Ishikawa (cell line): ENCODE measurements at regions not wholly inside any gene's neighbourhood (a gene's known extent, or its start where the extent isn't known, plus 50 kb on each side); places are given as distances from the start of the nearest gene placed in this dataset.

ENCODE experiments used
- CEBPB ChIP-seq: IDR thresholded peaks from 2 replicates; pipeline ENCODE4 v1.6.1; 2012
- CREB1 ChIP-seq: IDR thresholded peaks from 2 replicates; pipeline ENCODE4 v1.6.1; 2012; ENCODE audit warnings: low read depth
- EGR1 ChIP-seq: IDR thresholded peaks from 2 replicates; pipeline ENCODE4 v1.6.1; 2012
- EP300 ChIP-seq: IDR thresholded peaks from 2 replicates; pipeline ENCODE4 v1.6.1; 2012; ENCODE audit warnings: borderline replicate concordance
- FOXM1 ChIP-seq: IDR thresholded peaks from 2 replicates; pipeline ENCODE4 v1.6.1; 2012; ENCODE audit warnings: low read depth, borderline replicate concordance
- NFIC ChIP-seq: IDR thresholded peaks from 2 replicates; pipeline ENCODE4 v1.6.1; 2012
- RAD21 ChIP-seq: IDR thresholded peaks from 2 replicates; pipeline ENCODE4 v1.6.1; 2012; ENCODE audit warnings: low read depth
- TAF1 ChIP-seq: IDR thresholded peaks from 2 replicates; pipeline ENCODE4 v1.6.1; 2012; ENCODE audit warnings: low read depth, mild to moderate bottlenecking
- TCF12 ChIP-seq: IDR thresholded peaks from 2 replicates; pipeline ENCODE4 v1.6.1; 2012; ENCODE audit warnings: low read depth
- TEAD4 ChIP-seq: IDR thresholded peaks from 2 replicates; pipeline ENCODE4 v1.6.1; 2012
- YY1 ChIP-seq: IDR thresholded peaks from 2 replicates; pipeline ENCODE4 v1.6.1; 2012; ENCODE audit warnings: low read depth
- ZBTB7A ChIP-seq: IDR thresholded peaks from 2 replicates; pipeline ENCODE4 v1.6.1; 2012; ENCODE audit warnings: low read depth
- TF ChIP-seq, protein P1 (sequence below): IDR thresholded peaks from 2 replicates; pipeline ENCODE4 v1.6.1; 2012
- TF ChIP-seq, protein P2 (sequence below): IDR thresholded peaks from 2 replicates; pipeline ENCODE4 v1.6.1; 2012
- TF ChIP-seq, protein P3 (sequence below): IDR thresholded peaks from 2 replicates; pipeline ENCODE4 v1.6.1; 2012; ENCODE audit warnings: low read depth, mild to moderate bottlenecking

DNA sequence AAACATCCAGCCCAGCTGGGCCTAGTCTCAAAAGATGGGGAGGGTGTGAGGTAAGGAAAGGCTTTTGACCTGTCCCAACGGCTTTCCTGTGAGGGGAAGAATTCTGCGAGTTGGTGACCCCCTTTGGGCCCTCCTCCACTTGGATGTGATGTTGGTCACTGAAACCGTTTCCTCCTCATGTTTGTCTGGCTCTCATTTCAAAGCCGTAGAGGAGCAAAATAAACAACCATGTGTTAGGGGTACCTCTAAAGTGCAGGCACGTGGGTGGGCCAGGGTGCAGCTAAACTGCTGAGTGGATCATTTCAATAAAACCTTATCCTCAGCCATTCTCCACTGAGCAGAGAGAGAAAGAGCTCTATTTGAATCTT lies 84.3 kb upstream of the MELK start:
- no peak for TF ChIP-seq TEAD4
- no peak for TF ChIP-seq FOXM1
- TF ChIP-seq ZBTB7A = no peak
- no peak for TF ChIP-seq RAD21
- no peak for TF ChIP-seq YY1

DNA sequence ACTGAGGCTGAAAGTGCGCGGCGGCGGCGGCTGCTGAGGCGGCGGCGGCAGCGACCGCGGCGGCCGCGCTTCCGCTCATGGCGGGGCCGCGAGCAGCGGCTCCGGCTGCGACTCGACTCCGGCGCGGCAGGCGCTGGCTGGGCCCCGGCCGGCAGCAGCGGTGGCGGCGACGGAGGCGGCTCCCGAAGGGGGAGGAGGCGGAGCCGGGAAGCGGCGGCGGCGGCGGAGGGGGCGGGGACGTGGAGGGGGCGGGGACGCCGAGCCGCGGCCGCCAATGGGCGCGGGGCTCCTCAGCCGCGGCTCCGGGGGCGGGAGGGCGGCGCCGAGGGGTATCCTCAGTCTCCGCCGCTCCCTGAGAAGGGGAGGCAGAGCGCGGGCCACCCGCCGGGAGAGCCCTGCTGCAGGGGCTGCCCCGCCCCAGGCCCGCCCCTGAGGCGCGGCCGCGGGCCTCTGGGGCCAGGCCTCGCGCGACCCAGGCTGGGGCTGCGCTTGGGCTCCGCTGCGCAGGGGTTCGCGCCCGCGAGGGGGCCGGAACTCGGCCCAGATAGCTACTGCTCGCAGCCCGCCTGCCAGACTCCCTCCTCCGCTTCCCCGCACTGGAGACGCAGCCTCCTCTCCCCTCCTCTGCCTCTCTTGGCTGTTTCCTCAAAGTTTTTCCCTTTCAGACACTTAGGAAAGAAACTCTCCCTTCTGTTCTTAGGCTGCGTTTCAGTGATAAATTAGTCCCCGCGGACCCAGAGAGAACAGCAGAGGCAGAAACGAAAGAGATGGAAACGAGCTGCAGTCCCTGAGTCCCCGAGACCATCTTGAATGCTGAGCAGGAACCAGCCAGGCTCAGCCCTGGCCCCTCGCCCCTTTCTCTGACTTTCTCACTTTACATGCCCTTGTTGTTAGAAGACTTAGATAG lies 85.0 kb upstream of the MELK start:
- TF ChIP-seq EGR1 (0 out of 2 replicates have a peak, but pooled peaks have one; percentile 11), NFIC (no peak), CREB1 (no peak)

DNA sequence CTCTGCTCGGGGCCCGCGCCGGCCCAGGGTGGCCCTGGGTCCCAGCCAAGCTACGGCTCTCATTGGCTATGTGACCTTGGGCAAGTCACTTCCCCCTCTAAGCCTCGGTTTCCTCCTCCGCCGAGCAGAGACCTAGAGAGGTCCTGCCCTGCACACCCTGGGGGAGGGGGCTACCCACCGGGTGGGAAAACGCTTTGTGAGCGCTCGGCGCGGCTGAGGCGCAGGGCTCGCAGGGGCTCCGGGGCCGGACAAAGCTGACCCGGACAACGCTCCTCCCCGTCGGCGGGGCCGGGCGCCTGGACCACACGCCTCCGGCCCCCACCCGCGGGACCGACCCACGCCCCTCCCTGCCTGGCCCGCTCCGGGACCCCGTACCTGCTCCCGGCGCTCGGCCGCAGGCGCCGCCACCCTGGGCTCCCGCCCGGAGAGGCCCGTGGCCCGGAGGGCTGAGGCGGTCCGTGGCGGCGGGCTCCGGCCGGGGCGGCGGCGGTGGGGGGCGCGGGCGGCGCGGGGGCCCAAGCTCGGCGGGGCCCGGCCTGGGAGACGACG lies 85.7 kb upstream of the MELK start:
- TF ChIP-seq YY1 (no peak), EGR1 (no peak), TEAD4 (no peak)
- TF ChIP-seq, protein P1, sequence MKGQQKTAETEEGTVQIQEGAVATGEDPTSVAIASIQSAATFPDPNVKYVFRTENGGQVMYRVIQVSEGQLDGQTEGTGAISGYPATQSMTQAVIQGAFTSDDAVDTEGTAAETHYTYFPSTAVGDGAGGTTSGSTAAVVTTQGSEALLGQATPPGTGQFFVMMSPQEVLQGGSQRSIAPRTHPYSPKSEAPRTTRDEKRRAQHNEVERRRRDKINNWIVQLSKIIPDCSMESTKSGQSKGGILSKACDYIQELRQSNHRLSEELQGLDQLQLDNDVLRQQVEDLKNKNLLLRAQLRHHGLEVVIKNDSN = no peak

DNA sequence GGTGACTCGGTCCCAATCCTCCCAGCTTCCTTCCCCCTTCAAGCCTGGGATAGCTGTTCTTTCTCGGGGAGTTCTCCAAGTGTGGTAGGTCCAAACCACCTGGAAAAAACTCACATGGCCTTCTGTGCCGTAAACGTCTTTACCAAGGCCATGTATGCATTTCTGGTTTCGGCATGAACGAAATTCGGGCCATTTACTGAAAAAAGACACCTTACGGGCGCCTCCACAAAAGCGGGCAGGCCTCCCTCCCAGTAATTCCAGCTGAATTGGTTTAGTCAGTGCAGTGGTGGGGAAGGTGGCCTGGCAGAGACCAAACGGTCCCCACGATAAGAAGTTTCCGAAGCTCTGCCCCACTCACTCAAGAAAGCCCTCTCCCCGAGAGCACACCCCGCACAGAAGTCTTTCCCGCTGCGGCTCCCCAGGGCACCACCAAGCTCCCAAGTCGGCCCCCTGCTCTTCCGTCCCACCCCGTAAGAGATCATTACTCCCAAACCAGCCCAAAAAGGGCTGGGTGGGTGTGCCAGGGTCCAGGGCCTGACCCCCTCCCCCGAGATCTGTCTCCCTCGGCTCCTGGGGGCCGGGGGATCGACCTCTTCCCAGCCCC lies 86.3 kb upstream of the MELK start:
- TF ChIP-seq ZBTB7A (no peak), TCF12 (no peak), CEBPB (no peak), CREB1 (no peak), EP300 (no peak), NFIC (no peak), YY1 (no peak), TEAD4 (no peak), FOXM1 (no peak)
- TF ChIP-seq, protein P2, sequence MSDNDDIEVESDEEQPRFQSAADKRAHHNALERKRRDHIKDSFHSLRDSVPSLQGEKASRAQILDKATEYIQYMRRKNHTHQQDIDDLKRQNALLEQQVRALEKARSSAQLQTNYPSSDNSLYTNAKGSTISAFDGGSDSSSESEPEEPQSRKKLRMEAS = no peak
- TF ChIP-seq, protein P3, sequence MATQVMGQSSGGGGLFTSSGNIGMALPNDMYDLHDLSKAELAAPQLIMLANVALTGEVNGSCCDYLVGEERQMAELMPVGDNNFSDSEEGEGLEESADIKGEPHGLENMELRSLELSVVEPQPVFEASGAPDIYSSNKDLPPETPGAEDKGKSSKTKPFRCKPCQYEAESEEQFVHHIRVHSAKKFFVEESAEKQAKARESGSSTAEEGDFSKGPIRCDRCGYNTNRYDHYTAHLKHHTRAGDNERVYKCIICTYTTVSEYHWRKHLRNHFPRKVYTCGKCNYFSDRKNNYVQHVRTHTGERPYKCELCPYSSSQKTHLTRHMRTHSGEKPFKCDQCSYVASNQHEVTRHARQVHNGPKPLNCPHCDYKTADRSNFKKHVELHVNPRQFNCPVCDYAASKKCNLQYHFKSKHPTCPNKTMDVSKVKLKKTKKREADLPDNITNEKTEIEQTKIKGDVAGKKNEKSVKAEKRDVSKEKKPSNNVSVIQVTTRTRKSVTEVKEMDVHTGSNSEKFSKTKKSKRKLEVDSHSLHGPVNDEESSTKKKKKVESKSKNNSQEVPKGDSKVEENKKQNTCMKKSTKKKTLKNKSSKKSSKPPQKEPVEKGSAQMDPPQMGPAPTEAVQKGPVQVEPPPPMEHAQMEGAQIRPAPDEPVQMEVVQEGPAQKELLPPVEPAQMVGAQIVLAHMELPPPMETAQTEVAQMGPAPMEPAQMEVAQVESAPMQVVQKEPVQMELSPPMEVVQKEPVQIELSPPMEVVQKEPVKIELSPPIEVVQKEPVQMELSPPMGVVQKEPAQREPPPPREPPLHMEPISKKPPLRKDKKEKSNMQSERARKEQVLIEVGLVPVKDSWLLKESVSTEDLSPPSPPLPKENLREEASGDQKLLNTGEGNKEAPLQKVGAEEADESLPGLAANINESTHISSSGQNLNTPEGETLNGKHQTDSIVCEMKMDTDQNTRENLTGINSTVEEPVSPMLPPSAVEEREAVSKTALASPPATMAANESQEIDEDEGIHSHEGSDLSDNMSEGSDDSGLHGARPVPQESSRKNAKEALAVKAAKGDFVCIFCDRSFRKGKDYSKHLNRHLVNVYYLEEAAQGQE = no peak

DNA sequence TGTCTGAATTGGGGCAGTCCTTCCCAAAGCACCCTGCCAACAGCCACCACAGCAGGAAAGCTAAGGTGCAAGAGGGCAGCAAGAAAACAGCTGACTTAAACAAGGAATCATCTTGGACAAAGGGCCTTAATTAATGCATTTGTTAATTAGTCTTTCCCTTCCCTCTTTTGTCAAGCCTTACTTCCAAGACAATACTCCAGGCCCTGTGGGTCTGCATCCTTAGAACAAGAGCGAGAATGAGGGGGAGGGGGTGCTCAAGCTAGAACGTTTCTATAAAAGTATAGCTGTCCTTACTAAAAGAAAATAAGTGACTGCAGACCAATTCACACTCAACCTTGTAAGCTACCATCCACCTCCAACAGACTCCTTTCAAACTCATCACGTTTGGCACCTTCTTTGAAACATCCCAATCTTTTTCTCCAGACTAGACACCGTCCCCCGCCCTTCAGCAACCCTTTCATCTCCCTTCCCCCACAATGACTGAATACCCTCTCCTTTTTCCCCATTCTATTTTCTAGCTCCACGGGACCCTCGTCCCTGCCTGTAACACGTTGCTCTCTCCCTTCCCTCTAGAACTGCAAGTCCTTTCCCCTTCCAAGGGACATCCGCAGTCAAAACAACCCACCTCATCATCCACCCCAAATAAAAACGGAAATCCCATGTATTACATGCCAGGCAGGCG lies 85.7 kb upstream of the RNF38 start:
- no peak for TF ChIP-seq TEAD4
- TF ChIP-seq, protein P1 = no peak
- TF ChIP-seq CREB1 = no peak
- TF ChIP-seq RAD21 = no peak
- TF ChIP-seq CEBPB = no peak
- TF ChIP-seq TAF1 = no peak
- TF ChIP-seq, protein P2 = no peak

DNA sequence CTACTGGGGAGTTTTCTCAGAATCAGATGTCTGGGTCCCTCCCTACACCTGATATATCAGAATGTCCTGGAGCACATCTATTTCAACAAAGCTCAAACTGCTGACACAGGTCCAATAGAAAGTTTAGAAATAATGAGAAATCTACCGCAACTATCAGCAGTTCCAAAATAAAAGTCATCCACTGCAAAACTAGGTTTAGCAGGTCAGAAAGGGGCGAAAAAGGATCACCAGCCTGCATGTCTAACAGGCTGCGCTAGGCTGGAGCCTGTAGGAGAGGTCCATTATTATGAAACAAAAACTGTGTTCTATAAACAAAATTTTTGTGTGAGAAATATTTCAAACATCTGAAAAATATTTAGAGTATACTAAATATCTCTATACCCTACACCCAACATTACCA lies 84.1 kb upstream of the RNF38 start:
- TF ChIP-seq TCF12 (no peak), ZBTB7A (no peak), EP300 (no peak), TEAD4 (no peak), CEBPB (no peak), NFIC (no peak), RAD21 (no peak), CREB1 (no peak), EGR1 (no peak), YY1 (no peak), TAF1 (no peak), FOXM1 (no peak)
- TF ChIP-seq, protein P1 = no peak
- TF ChIP-seq, protein P3 = no peak
- TF ChIP-seq, protein P2 = no peak
